Activated T-helper 2 cell treated with anti-CD3 and anti-CD28 coated beads, Interferon-gamma antibody, Interleukin-2, Interleukin-4, amounts not matched to agents 10 μg/mL and 5 μg/mL and 100 μg/mL, durations not matched to agents 14 hours and 24 hours and 36 hours (primary cell): ENCODE measurements at regions not wholly inside any gene's neighbourhood (a gene's known extent, or its start where the extent isn't known, plus 50 kb on each side); places are given as distances from the start of the nearest gene placed in this dataset.
"Not testable (repeated sequence)": the region's sequence is repeated elsewhere in the genome, so short reads cannot be mapped to it uniquely, and the experiment has no call there.

Experiments
- DNase-seq: peaks from one replicate; pipeline ENCODE4 v3.0.0; 2021; ENCODE audit warnings: low spot score
- H3K27ac Mint-ChIP-seq: one replicate; pipeline ENCODE4 v1.8.0; 2021; ENCODE audit warnings: mixed read lengths
- H3K27me3 Mint-ChIP-seq: one replicate; pipeline ENCODE4 v1.8.0; 2021; ENCODE audit warnings: low read depth, mixed read lengths
- H3K36me3 Mint-ChIP-seq: one replicate; pipeline ENCODE4 v1.8.0; 2021; ENCODE audit warnings: low read depth, mixed read lengths
- H3K4me1 Mint-ChIP-seq: one replicate; pipeline ENCODE4 v1.8.0; 2021; ENCODE audit warnings: low read depth, mixed read lengths
- H3K4me3 Mint-ChIP-seq: one replicate; pipeline ENCODE4 v1.8.0; 2021; ENCODE audit warnings: low read depth, mild to moderate bottlenecking, moderate library complexity, mixed read lengths
- H3K9me3 Mint-ChIP-seq: one replicate; pipeline ENCODE4 v1.8.0; 2021; ENCODE audit warnings: mixed read lengths
- intact Hi-C: fragments of 100-400 bp; cut with micrococcal nuclease; formaldehyde crosslinking; loops from one replicate; pipeline ENCODE4 v1.15.1; 2023

DNA sequence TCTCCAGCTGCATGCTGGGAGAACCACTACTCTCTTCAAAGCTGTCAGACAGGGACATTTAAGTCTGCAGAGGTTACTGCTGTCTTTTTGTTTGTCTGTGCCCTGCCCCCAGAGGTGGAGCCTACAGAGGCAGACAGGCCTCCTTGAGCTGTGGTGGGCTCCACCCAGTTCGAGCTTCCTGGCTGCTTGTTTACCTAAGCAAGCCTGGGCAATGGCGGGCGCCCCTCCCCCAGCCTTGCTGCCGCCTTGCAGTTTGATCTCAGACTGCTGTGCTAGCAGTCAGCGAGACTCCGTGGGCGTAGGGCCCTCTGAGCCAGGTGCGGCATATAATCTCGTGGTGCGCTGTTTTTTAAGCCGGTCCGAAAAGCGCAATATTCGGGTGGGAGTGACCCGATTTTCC is 215.0 kb downstream of the STIM2 start:
- DNase-seq, H3K36me3 Mint-ChIP-seq, H3K4me3 Mint-ChIP-seq, intact Hi-C loops, H3K9me3 Mint-ChIP-seq, H3K27me3 Mint-ChIP-seq, H3K4me1 Mint-ChIP-seq, H3K27ac Mint-ChIP-seq: not testable (repeated sequence)

DNA sequence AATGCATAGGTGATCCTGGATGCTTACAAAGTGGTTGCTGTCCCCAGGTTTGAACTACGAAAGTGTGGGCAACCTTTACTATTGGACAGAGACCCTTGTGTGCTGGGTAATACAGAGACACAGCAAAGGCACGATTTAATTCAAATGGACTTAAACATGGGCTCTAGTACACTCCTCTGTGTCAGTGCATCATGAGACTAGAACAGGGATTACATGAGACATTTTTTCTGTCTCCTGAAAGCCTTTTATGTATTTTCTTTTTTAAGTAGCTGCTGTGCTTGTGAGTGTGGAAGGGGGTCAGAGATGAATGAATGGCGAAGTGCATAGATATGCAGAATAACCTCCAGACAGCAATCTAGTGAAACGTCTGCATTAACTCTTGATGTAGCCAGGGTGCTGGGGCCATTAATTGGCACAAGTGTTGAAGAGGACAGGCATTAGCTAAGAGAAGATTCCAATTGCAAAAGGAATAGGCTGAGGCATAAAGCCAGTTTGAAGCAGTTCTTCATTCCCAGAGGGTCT is 218.4 kb downstream of the STIM2 start:
- Mint-ChIP-seq H3K27ac (no peak overlapping the region), H3K36me3 (no peaks in the 10 kb centered on the region), H3K9me3 (no peaks in the 10 kb centered on the region), H3K4me3 (no peak overlapping the region), H3K27me3 (peaks cover 6% of the 10 kb centered on the region), H3K4me1 (no peaks in the 10 kb centered on the region)
- no peak for DNase-seq
- intact Hi-C loops, result no loop called here

DNA sequence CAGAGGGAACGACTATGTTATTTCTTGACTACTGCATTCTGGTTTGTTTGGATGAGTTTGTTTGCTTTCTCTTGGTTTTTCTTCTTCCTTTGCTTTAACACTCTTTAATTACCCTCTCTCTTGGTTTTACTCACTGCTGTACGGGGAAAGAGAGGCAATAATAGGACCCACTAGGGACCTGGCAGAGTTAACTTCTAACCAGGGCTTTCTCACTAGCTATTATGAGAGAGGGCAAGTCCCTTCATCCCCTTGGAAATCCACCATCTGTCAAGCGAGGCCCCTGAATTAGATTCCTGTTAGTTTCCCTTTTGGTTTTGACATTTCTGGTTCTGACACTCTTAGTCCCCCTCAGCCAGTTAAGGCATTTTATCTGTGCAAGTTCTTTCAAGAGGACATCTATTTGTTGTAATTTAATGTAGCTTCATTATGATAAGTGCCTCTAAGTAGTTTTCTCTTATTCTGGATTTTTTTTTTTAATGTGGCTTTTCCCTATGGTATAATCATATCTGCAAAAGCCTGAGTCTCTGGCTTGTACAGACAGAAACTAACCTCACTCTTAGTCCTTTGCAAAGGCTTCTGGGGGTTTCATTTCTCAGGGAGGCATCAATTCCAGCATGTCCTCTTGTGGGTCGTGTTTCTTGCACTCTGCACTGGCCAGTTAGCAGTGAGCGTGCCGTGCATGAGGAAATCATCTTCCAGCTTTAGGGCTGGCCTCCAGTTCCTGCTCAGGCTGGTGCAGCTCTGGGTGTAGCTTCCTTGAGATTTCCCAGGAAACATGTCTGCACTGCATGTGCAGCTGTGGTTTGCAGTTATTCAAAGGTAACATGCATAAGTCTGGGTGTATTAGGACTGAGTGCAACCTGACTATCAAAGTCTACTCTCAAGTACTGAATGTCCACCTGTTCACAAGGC is 221.3 kb downstream of the STIM2 start:
- DNase-seq, result no peak
- no peak overlapping the region for H3K4me3 Mint-ChIP-seq
- H3K36me3 Mint-ChIP-seq, result no peaks in the 10 kb centered on the region
- no peaks in the 10 kb centered on the region for H3K9me3 Mint-ChIP-seq
- no peaks in the 10 kb centered on the region for H3K4me1 Mint-ChIP-seq
- H3K27ac Mint-ChIP-seq, result no peak overlapping the region
- peaks cover 27% of the 10 kb centered on the region for H3K27me3 Mint-ChIP-seq
- intact Hi-C loops, result no loop called here

GRCh38 chr4:27082776-27083175 is 222.1 kb downstream of the STIM2 start:
- peaks cover 27% of the 10 kb centered on the region for H3K27me3 Mint-ChIP-seq
- H3K4me3 Mint-ChIP-seq, result no peak overlapping the region
- no peak overlapping the region for H3K27ac Mint-ChIP-seq
- DNase-seq, result no peak
- no peaks in the 10 kb centered on the region for H3K4me1 Mint-ChIP-seq
- no peaks in the 10 kb centered on the region for H3K9me3 Mint-ChIP-seq
- H3K36me3 Mint-ChIP-seq, result no peaks in the 10 kb centered on the region
- intact Hi-C loops, result no loop called here

DNA sequence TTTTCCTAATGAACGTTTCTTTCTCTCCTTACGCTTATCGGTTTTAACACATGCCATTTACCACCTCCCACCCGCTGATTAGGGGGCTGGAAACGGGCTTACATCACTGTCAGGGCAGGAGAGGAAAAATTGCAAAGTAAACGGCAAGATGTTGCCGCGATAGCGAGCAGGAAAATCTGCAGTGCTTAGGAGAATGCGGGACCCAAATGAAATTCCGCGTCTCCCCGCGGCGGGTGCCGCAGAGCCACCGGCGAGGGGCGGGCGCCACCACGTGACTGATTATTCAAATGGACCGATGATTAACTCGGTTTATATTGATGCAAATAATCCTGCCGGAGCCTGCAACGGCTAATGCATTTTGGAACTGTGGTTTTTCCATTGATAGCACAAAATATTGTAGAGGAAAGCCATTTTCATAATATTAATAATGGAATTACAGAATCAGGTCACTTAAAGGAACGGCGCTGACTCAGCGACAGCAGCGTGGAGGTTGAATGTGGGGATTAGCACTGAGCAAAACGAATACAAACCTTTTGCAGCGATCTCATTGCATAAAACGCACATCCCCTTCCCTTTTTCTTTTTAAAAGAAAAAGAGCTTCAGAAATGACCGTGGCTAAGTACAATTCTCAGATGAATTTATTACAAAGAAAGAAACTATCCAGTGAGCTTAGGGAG is 224.2 kb downstream of the STIM2 start:
- Mint-ChIP-seq H3K4me1 (no peaks in the 10 kb centered on the region), H3K27ac (no peak overlapping the region), H3K4me3 (no peak overlapping the region), H3K36me3 (no peaks in the 10 kb centered on the region), H3K9me3 (no peaks in the 10 kb centered on the region), H3K27me3 (peaks cover 33% of the 10 kb centered on the region)
- intact Hi-C loops, result no loop called here
- DNase-seq, result no peak

DNA sequence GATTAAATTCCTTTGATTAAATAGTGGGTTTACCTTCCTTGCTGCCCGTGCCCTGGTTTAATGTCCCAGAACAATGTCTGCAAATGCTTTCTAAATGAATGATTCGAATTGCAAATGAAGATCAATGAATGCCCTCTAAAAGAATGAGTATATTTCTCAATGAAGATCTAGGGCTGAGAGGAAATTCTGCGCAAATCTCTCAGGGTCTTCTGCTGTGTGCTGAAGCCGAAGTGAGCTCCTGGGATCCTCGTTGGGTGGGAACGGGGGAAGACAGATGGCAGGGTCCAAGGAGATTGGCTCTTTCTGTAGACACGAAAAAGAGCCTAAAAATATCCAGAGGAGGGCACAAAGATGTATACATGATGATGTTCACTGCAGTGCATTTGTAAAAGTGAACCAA is 224.8 kb downstream of the STIM2 start:
- intact Hi-C loops, result no loop called here
- Mint-ChIP-seq H3K4me1 (no peaks in the 10 kb centered on the region), H3K9me3 (no peaks in the 10 kb centered on the region), H3K36me3 (no peaks in the 10 kb centered on the region), H3K4me3 (no peak overlapping the region), H3K27ac (no peak overlapping the region), H3K27me3 (peaks cover 33% of the 10 kb centered on the region)
- no peak for DNase-seq

DNA sequence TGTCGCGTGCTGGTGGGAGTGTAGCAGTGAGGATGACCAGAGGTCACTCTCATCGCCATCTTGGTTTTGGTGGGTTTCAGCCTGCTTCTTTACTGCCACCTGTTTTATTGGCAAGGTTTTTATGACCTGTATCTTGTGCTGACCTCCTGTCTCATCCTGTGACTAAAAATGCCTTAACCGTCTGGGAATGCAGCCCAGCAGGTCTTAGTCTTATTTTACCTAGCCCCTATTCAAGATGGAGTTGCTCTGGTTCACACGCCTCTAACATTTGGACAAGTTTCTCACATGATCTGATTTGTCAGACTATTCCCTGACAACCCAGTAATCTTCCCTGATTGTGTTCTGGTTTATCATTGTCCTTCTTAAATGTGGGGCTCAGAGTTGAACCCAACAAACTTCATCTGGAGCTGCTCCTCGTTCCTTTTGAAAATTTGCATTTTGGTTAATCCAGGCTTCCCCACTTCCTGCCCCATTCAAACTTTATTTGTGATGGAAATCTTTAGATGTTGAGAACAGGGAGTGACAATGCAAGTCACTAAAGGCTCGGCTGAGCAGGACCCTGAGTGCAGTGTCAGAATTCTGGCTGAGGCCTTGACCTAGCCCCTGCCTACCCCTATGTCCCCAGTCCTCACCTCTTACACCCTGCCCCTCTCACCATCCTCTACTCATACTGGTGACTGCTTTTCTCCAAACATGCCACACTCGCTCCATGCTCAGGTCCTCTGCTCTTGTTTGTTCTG is 226.8 kb downstream of the STIM2 start:
- no peak overlapping the region for H3K27ac Mint-ChIP-seq
- peaks cover 33% of the 10 kb centered on the region for H3K27me3 Mint-ChIP-seq
- no peaks in the 10 kb centered on the region for H3K9me3 Mint-ChIP-seq
- H3K4me1 Mint-ChIP-seq, result no peaks in the 10 kb centered on the region
- no peak overlapping the region for H3K4me3 Mint-ChIP-seq
- DNase-seq, result no peak
- intact Hi-C loops, result no loop called here
- no peaks in the 10 kb centered on the region for H3K36me3 Mint-ChIP-seq

- Mint-ChIP-seq H3K27ac (no peak overlapping the region), H3K4me3 (no peak overlapping the region), H3K36me3 (no peaks in the 10 kb centered on the region), H3K4me1 (no peaks in the 10 kb centered on the region), H3K9me3 (no peaks in the 10 kb centered on the region), H3K27me3 (peaks cover 32% of the 10 kb centered on the region)
- DNase-seq, result no peak
- intact Hi-C loops, result no loop called here
Observed at GRCh38 chr4:27088491-27088890, 227.8 kb downstream of the STIM2 start.

- Mint-ChIP-seq H3K36me3 (no peaks in the 10 kb centered on the region), H3K27ac (no peak overlapping the region), H3K4me3 (no peak overlapping the region), H3K4me1 (no peaks in the 10 kb centered on the region), H3K27me3 (peaks cover 26% of the 10 kb centered on the region), H3K9me3 (no peaks in the 10 kb centered on the region)
- intact Hi-C loops, result no loop called here
- DNase-seq, result no peak
Observed at GRCh38 chr4:27089186-27089585, 228.5 kb downstream of the STIM2 start.

DNA sequence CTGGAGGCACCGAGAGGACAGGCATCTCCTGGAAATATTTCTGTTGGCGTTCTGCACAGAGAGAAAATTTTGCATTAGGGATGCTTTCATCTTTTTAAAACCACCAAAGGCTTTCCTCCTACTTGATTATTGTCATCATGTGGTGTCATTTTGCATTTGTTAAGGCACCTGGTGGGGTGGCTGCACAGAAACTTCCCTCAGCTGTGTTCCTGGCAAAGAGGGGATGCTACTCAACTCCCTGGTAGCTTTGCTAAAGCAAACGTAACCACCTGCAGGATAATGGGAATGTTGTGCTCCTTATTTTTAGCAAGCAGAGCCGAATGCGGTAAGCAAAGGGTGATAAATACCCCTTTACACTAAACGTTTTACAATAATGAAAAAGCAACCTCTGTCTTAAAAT is 229.8 kb downstream of the STIM2 start:
- DNase-seq, result no peak
- peaks cover 13% of the 10 kb centered on the region for H3K27me3 Mint-ChIP-seq
- no peaks in the 10 kb centered on the region for H3K9me3 Mint-ChIP-seq
- H3K4me3 Mint-ChIP-seq, result no peak overlapping the region
- no peak overlapping the region for H3K27ac Mint-ChIP-seq
- H3K36me3 Mint-ChIP-seq, result no peaks in the 10 kb centered on the region
- no peaks in the 10 kb centered on the region for H3K4me1 Mint-ChIP-seq
- intact Hi-C loops, result no loop called here

DNA sequence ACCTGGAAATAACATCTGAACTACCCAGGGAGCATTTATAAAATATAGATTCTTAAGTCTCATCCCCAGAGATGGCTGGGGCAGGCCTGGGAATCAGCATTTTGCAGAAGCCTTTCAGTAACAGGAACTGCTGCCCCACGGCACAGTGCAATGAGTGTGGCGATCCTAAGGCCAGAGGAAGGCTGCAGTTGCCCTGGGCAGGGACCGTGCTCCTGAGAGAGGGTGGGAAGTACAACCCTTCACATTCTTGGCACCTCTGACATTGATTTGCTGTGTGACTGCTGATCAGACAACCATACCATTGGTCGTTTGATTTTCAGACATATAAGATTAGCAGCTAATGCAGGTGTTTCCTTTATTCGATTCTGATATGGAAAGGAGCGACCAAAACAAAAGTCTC is 233.6 kb downstream of the STIM2 start:
- intact Hi-C loops, result no loop called here
- H3K9me3 Mint-ChIP-seq, result no peaks in the 10 kb centered on the region
- H3K4me1 Mint-ChIP-seq, result no peaks in the 10 kb centered on the region
- no peak overlapping the region for H3K4me3 Mint-ChIP-seq
- H3K27me3 Mint-ChIP-seq, result no peaks in the 10 kb centered on the region
- no peak overlapping the region for H3K27ac Mint-ChIP-seq
- DNase-seq, result no peak
- no peaks in the 10 kb centered on the region for H3K36me3 Mint-ChIP-seq

DNA sequence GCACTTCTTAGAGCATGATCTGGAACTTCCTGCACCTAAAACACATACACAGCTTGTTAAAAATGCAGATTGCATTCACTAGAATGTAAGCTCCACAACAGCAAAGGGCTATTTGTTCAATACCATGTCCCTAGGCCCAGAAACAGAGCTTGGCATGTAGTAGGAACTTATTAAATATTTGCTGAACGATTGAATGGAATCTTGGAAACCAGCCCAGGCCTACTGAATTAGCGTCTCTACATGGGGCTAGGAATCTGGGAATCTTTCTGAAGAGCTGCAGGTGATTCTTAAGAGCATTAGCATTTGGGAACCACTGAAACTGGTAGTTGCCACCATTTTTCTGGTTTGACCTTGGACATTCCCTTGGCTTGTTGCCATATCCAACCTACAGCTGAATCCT is 234.1 kb downstream of the STIM2 start:
- no peaks in the 10 kb centered on the region for H3K27me3 Mint-ChIP-seq
- no peaks in the 10 kb centered on the region for H3K9me3 Mint-ChIP-seq
- no peak overlapping the region for H3K4me3 Mint-ChIP-seq
- intact Hi-C loops, result no loop called here
- no peaks in the 10 kb centered on the region for H3K4me1 Mint-ChIP-seq
- no peak overlapping the region for H3K27ac Mint-ChIP-seq
- no peak for DNase-seq
- H3K36me3 Mint-ChIP-seq, result no peaks in the 10 kb centered on the region
